H1 (cell line): ENCODE measurements at regions not wholly inside any gene's neighbourhood (a gene's known extent, or its start where the extent isn't known, plus 50 kb on each side); places are given as distances from the start of the nearest gene placed in this dataset.

Experiments used
- CTCF ChIA-PET: fragments of 300-600 bp; sonication (Branson Sonifier 250); formaldehyde crosslinking; loops from one replicate; lab custom pipeline; 2021; ENCODE audit not compliant: partially characterized antibody; lab: Charles Lee
- POLR2A ChIA-PET: fragments of 300-600 bp; sonication (Branson Sonifier 250); formaldehyde crosslinking; loops from one replicate; lab custom pipeline; 2021; ENCODE audit warnings: inconsistent platforms; ENCODE audit not compliant: partially characterized antibody; lab: Charles Lee
- DNase-seq, 2 experiments: peaks; one replicate each; pipeline versions ENCODE4 v3.0.0 to v3.0.0-alpha.2; 2010 to 2022; ENCODE audit warnings: low spot score in 2 of 2, low read depth in 1 of 2, mixed read lengths in 1 of 2
- FAIRE-seq: peaks from 2 replicates; lab custom pipeline; 2011; peaks lifted over from hg19 to GRCh38; lab: Jason Lieb, UNC
- H2AFZ ChIP-seq: 2 replicates; pipeline ENCODE4 v1.8.1; 2012; ENCODE audit warnings: low read length, inconsistent platforms
- H2AK5ac ChIP-seq: 2 replicates; pipeline ENCODE4 v1.6.1; 2013; ENCODE audit warnings: low read depth, low read length
- H2BK120ac ChIP-seq: replicated peaks from 2 replicates; pipeline ENCODE3; 2013; ENCODE audit warnings: low read depth, low read length, inconsistent platforms
- H2BK12ac ChIP-seq: 2 replicates; pipeline ENCODE4 v1.6.1; 2013; ENCODE audit warnings: low read depth, low read length
- H2BK15ac ChIP-seq: 2 replicates; pipeline ENCODE4 v1.6.1; 2013; ENCODE audit warnings: low read length
- H2BK20ac ChIP-seq: 2 replicates; pipeline ENCODE4 v1.6.1; 2013; ENCODE audit warnings: low read length
- H2BK5ac ChIP-seq: 2 replicates; pipeline ENCODE4 v1.6.1; 2013; ENCODE audit warnings: low read depth, low read length
- H3K14ac ChIP-seq: 2 replicates; pipeline ENCODE4 v1.6.1; 2013; ENCODE audit warnings: inconsistent platforms; ENCODE audit not compliant: insufficient read length
- H3K18ac ChIP-seq: 2 replicates; pipeline ENCODE4 v1.6.1; 2013; ENCODE audit warnings: low read length; ENCODE audit errors: extremely low read depth
- H3K23ac ChIP-seq: 2 replicates; pipeline ENCODE4 v1.6.1; 2013; ENCODE audit warnings: inconsistent platforms; ENCODE audit not compliant: insufficient read length
- H3K23me2 ChIP-seq: 2 replicates; pipeline ENCODE4 v1.6.1; 2013; ENCODE audit warnings: low read depth, low read length
- H3K27ac ChIP-seq: 2 replicates; pipeline ENCODE4 v1.6.1; 2011; ENCODE audit warnings: low read depth, low read length, inconsistent platforms
- H3K27me3 ChIP-seq, 4 experiments: replicated peaks in 1 of 4; 1 replicate in 1 of 4; 2 replicates in 3 of 4; pipeline versions ENCODE4 v1.6.1 to v1.8.1; 2011 to 2013; ENCODE audit warnings: low read length in 3 of 4, mild to moderate bottlenecking in 3 of 4, inconsistent platforms in 2 of 4, mixed read lengths in 2 of 4, moderate library complexity in 1 of 4; ENCODE audit not compliant: control insufficient read depth in 3 of 4, insufficient read depth in 3 of 4; ENCODE audit errors: extremely low read depth in 1 of 4
- H3K36me3 ChIP-seq, 4 experiments: 2 replicates each; pipeline versions ENCODE4 v1.6.1 to v1.8.1; 2011 to 2013; ENCODE audit warnings: mild to moderate bottlenecking in 4 of 4, low read length in 3 of 4, moderate library complexity in 2 of 4, control low read depth in 1 of 4, inconsistent platforms in 1 of 4; ENCODE audit not compliant: insufficient read depth in 4 of 4, control insufficient read depth in 2 of 4
- H3K4ac ChIP-seq: replicated peaks from 2 replicates; pipeline ENCODE3; 2013; ENCODE audit warnings: low read length, low read depth, mixed read lengths, inconsistent platforms; ENCODE audit not compliant: insufficient read length
- H3K4me1 ChIP-seq, 4 experiments: replicated peaks in 1 of 4; 1 replicate in 1 of 4; 2 replicates in 3 of 4; pipeline versions ENCODE4 v1.6.1 to v1.8.1; 2011 to 2013; ENCODE audit warnings: low read length in 3 of 4, inconsistent platforms in 2 of 4, mixed read lengths in 1 of 4; ENCODE audit not compliant: insufficient read depth in 4 of 4, control insufficient read depth in 3 of 4
- H3K4me2 ChIP-seq, 2 experiments: 2 replicates each; pipeline versions ENCODE4 v1.6.1 to v1.8.1; 2011 to 2013; ENCODE audit warnings: low read depth in 2 of 2, low read length in 2 of 2, control low read depth in 1 of 2, inconsistent platforms in 1 of 2, mild to moderate bottlenecking in 1 of 2; ENCODE audit not compliant: insufficient read depth in 1 of 2
- H3K4me3 ChIP-seq, 4 experiments: fragments of 200-600, 300-600 bp in 1 of 4; sonication (generic), shearing (Covaris generic), sonication (Bioruptor Twin) in 1 of 4; 2 replicates each; pipeline versions ENCODE4 v1.5.1 to v1.8.1; 2011 to 2016; ENCODE audit warnings: low read length in 4 of 4, low read depth in 3 of 4, control low read depth in 2 of 4, inconsistent platforms in 2 of 4, mild to moderate bottlenecking in 2 of 4, mixed read lengths in 1 of 4, moderate library complexity in 1 of 4; ENCODE audit not compliant: insufficient read depth in 2 of 4; ENCODE audit errors: extremely low read depth in 1 of 4
- H3K56ac ChIP-seq: replicated peaks from 2 replicates; pipeline ENCODE3; 2013; ENCODE audit warnings: low read depth, mild to moderate bottlenecking, mixed read lengths, low read length, inconsistent platforms; ENCODE audit not compliant: insufficient read length
- H3K79me1 ChIP-seq: 2 replicates; pipeline ENCODE4 v1.6.1; 2013; ENCODE audit warnings: low read depth, low read length, control low read depth
- H3K79me2 ChIP-seq, 2 experiments: 2 replicates each; pipeline versions ENCODE4 v1.6.1 to v1.8.1; 2012 to 2013; ENCODE audit warnings: low read length in 2 of 2, mild to moderate bottlenecking in 2 of 2, inconsistent platforms in 1 of 2; ENCODE audit not compliant: insufficient read depth in 2 of 2, control insufficient read depth in 1 of 2
- H3K9ac ChIP-seq, 4 experiments: replicated peaks in 1 of 4; 1 replicate in 1 of 4; 2 replicates in 3 of 4; pipeline versions ENCODE4 v1.6.1 to v1.8.1; 2011 to 2013; ENCODE audit warnings: low read depth in 3 of 4, low read length in 3 of 4, control low read depth in 2 of 4, mild to moderate bottlenecking in 2 of 4, moderate library complexity in 2 of 4, inconsistent platforms in 1 of 4; ENCODE audit errors: extremely low read depth in 1 of 4
- H3K9me3 ChIP-seq, 2 experiments: 2 replicates each; pipeline versions ENCODE4 v1.6.1 to v1.8.1; 2012 to 2013; ENCODE audit warnings: mild to moderate bottlenecking in 2 of 2, moderate library complexity in 2 of 2, control low read depth in 1 of 2, inconsistent platforms in 1 of 2, low read depth in 1 of 2, low read length in 1 of 2, mixed read lengths in 1 of 2; ENCODE audit not compliant: insufficient read depth in 2 of 2
- H4K20me1 ChIP-seq, 2 experiments: replicated peaks in 1 of 2; 2 replicates each; pipeline versions ENCODE3 to v1.8.1; 2011 to 2013; ENCODE audit warnings: inconsistent platforms in 2 of 2, low read length in 2 of 2, mild to moderate bottlenecking in 1 of 2; ENCODE audit not compliant: insufficient read depth in 2 of 2, control insufficient read depth in 1 of 2
- H4K5ac ChIP-seq: 2 replicates; pipeline ENCODE4 v1.6.1; 2013; ENCODE audit warnings: low read length, low read depth, mixed read lengths, inconsistent platforms; ENCODE audit not compliant: insufficient read length
- H4K8ac ChIP-seq: 2 replicates; pipeline ENCODE4 v1.8.0; 2013; ENCODE audit warnings: mild to moderate bottlenecking, moderate library complexity, low read length, inconsistent platforms; ENCODE audit not compliant: insufficient read depth; ENCODE audit errors: extremely low read depth
- H4K91ac ChIP-seq: replicated peaks from 2 replicates; pipeline ENCODE3; 2013; ENCODE audit warnings: low read length, mixed read lengths, inconsistent platforms; ENCODE audit not compliant: insufficient read length
- CEBPB ChIP-seq: IDR thresholded peaks from 2 replicates; pipeline ENCODE4 v1.6.1; 2012; ENCODE audit warnings: low read depth, low read length
- POU5F1 ChIP-seq: IDR thresholded peaks from 2 replicates; pipeline ENCODE4 v1.6.1; 2011; ENCODE audit warnings: low read depth, mild to moderate bottlenecking, low read length, moderate library complexity
- TAF7 ChIP-seq: optimal IDR thresholded peaks from 2 replicates; pipeline ENCODE3; 2011; ENCODE audit warnings: low read depth, mild to moderate bottlenecking, inconsistent platforms, low read length, moderate library complexity, borderline replicate concordance
- WGBS, 2 experiments: shearing (Covaris generic) in 1 of 2; methylation state at CpG; one replicate each; pipeline versions ENCODE4 v1.1.6 to v1.1.7; 2013 to 2015; ENCODE audit warnings: low lambda C conversion rate in 2 of 2, mixed read lengths in 2 of 2, inconsistent platforms in 1 of 2, low coverage in 1 of 2, missing lambda C conversion rate in 1 of 2; ENCODE audit not compliant: insufficient replicate concordance in 2 of 2, insufficient coverage in 1 of 2, insufficient read length in 1 of 2; ENCODE audit errors: extremely low coverage in 1 of 2, missing lambda C conversion rate in 1 of 2; 5-methylcytosine and 5-hydroxymethylcytosine counted together

DNA sequence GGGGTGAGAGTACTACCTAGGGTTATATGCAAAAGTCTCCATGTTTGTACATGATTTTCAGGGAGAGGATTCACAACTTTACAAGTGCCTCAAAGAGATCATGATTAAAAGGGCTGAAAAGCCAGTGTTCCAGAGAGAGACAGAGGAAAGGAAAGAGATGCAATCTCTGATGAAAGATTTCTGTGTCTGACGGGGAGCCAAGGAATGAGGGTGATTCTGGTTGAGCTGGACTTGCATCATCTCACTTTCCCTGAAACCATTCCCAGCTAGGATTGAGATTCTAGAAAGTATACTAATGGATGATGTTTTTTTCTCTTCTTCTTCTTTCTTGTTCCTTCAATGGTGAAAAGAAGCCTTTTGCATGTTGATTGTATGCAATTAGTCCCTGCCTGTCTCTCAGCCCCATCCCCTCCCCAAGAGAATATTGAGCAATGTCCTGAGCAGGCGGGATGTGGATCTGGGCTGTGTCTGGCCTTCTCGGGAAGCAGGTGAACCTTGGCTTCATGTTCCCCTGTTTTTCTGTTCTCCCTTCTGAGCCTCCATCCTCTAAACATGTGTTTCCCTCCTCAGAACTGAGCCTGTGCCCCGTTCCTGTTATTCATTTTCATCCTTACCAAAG, 186.1 kb downstream of the ZNF365 start:
- Histone ChIP-seq H3K27me3 (no peaks in the 10 kb centered on the region), H4K91ac (no peak overlapping the region), H3K4me2 (no peak overlapping the region), H3K4me3 (no peak overlapping the region), H3K18ac (no peak overlapping the region), H3K79me2 (no peaks in the 10 kb centered on the region), H4K8ac (no peak overlapping the region), H4K5ac (no peak overlapping the region), H3K4ac (no peak overlapping the region), H2AFZ (peak overlapping the region; percentile 53; the same call in 1 of the 2 replicates), H3K4me1 (no peaks in the 10 kb centered on the region), H3K9ac (no peak overlapping the region), H2BK15ac (no peak overlapping the region), H3K36me3 (no peaks in the 10 kb centered on the region), H2BK120ac (no peak overlapping the region), H3K79me1 (no peaks in the 10 kb centered on the region), H2AK5ac (no peak overlapping the region), H2BK12ac (no peak overlapping the region), H3K9me3 (no peaks in the 10 kb centered on the region), H3K56ac (no peak overlapping the region), H3K27ac (no peak overlapping the region), H3K14ac (no peak overlapping the region), H2BK5ac (no peak overlapping the region), H3K23me2 (no peaks in the 10 kb centered on the region; the same call in 1 of the 2 replicates), H3K23ac (no peak overlapping the region), H4K20me1 (no peaks in the 10 kb centered on the region), H2BK20ac (no peak overlapping the region)
- CTCF ChIA-PET, result no interaction called here
- DNase-seq (no peak), FAIRE-seq (no peak)
- TF ChIP-seq POU5F1 (no peak), CEBPB (peak; percentile 46; the same call in 1 of the 2 replicates), TAF7 (no peak)
- POLR2A ChIA-PET, result no interaction called here
- 91% methylated on average over 3 of the region's 4 CpGs; no CpG with 5 or more reads in 1 of the 2 experiments for WGBS, 2 experiments
